DND-41 (cell line): ENCODE measurements at regions not wholly inside any gene's neighbourhood (a gene's known extent, or its start where the extent isn't known, plus 50 kb on each side); places are given as distances from the start of the nearest gene placed in this dataset.

Source experiments
- ATAC-seq: fragments of 200-7000 bp; cut with Tn5 transposase; 3 replicates; pipeline ENCODE4 v1.9.1; 2021; ENCODE audit warnings: low read depth; ENCODE audit not compliant: insufficient read depth
- DNase-seq: peaks from one replicate; pipeline ENCODE4 v3.0.0-alpha.2; 2020
- H2AFZ ChIP-seq: 2 replicates; pipeline ENCODE4 v1.6.0; 2012; ENCODE audit warnings: low read depth, low read length
- H3K27ac ChIP-seq: 2 replicates; pipeline ENCODE4 v1.5.1; 2012; ENCODE audit warnings: low read length, inconsistent platforms
- H3K27me3 ChIP-seq: fragments of 200-600 bp; sonication (generic); 2 replicates; pipeline ENCODE4 v1.6.0; 2012; ENCODE audit warnings: low read length, mild to moderate bottlenecking, inconsistent platforms; ENCODE audit not compliant: insufficient read depth, poor library complexity
- H3K36me3 ChIP-seq: 2 replicates; pipeline ENCODE4 v1.5.1; 2012; ENCODE audit warnings: low read length, inconsistent platforms; ENCODE audit not compliant: insufficient read depth
- H3K4me1 ChIP-seq: 2 replicates; pipeline ENCODE4 v1.5.1; 2012; ENCODE audit warnings: mild to moderate bottlenecking, low read length; ENCODE audit not compliant: insufficient read depth
- H3K4me2 ChIP-seq: 2 replicates; pipeline ENCODE4 v1.6.0; 2012; ENCODE audit warnings: mild to moderate bottlenecking, moderate library complexity, low read length, inconsistent platforms; ENCODE audit not compliant: insufficient read depth
- H3K4me3 ChIP-seq, 2 experiments: fragments of 200-600 bp in 1 of 2; shearing (Covaris generic) in 1 of 2; 2 replicates each; pipeline ENCODE4 v1.5.1; 2012 to 2016; ENCODE audit warnings: inconsistent platforms in 2 of 2, low read length in 2 of 2, mild to moderate bottlenecking in 2 of 2, low read depth in 1 of 2, moderate library complexity in 1 of 2
- H3K79me2 ChIP-seq: 2 replicates; pipeline ENCODE4 v1.6.0; 2012; ENCODE audit warnings: low read length, inconsistent platforms; ENCODE audit not compliant: insufficient read depth
- H3K9ac ChIP-seq: 2 replicates; pipeline ENCODE4 v1.6.0; 2012; ENCODE audit warnings: low read depth, mild to moderate bottlenecking, inconsistent platforms, low read length, moderate library complexity
- H3K9me3 ChIP-seq: 2 replicates; pipeline ENCODE4 v1.5.1; 2012; ENCODE audit warnings: low read length, moderate library complexity, mild to moderate bottlenecking, inconsistent platforms; ENCODE audit not compliant: insufficient read depth, severe bottlenecking
- H4K20me1 ChIP-seq: 2 replicates; pipeline ENCODE4 v1.6.0; 2012; ENCODE audit warnings: low read length; ENCODE audit not compliant: insufficient read depth
- CTCF ChIP-seq: IDR thresholded peaks from 2 replicates; pipeline ENCODE4 v1.5.1; 2012; ENCODE audit warnings: borderline replicate concordance, low read length, moderate library complexity, mild to moderate bottlenecking; ENCODE audit not compliant: poor library complexity, severe bottlenecking; ENCODE audit errors: extremely low read depth
- EZH2 ChIP-seq: IDR thresholded peaks from 3 replicates; pipeline ENCODE4 v1.6.1; 2012; ENCODE audit warnings: borderline replicate concordance, low read depth, mild to moderate bottlenecking, moderate library complexity, low read length, inconsistent platforms; ENCODE audit not compliant: severe bottlenecking

DNA sequence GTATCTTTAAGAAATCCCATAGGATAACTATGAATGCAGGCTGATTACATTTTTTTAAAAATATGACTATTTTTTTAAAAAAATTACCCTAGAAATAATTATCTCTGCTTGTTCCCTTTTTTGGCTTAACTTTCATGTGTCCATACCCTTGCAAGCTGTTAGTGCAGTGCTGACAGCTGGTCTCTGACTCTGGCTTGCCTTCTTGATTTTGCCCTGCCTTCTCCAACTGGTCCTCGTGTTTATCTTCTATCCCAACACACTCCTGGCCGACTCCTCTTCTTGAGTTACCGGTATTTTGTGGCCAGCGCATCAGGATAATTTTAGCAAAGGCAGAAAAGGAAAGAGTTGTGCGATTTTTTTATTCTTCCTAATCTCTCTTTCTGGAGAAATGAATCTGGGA, 111.7 kb upstream of the STARD3NL start:
- H3K4me2 ChIP-seq: no peak overlapping the region
- H3K27me3 ChIP-seq: peaks cover 11% of the 10 kb centered on the region
- H3K4me3 ChIP-seq: no peak overlapping the region
- DNase-seq: no peak
- H3K79me2 ChIP-seq: no peaks in the 10 kb centered on the region
- H3K4me1 ChIP-seq: no peaks in the 10 kb centered on the region
- no peaks in the 10 kb centered on the region for H3K9me3 ChIP-seq
- TF ChIP-seq EZH2 (no peak), CTCF (no peak)
- H3K36me3 ChIP-seq: no peaks in the 10 kb centered on the region
- H2AFZ ChIP-seq: no peak overlapping the region
- H3K27ac ChIP-seq: no peak overlapping the region
- no peaks in the 10 kb centered on the region for H4K20me1 ChIP-seq
- no peak overlapping the region for H3K9ac ChIP-seq
- ATAC-seq: no peak

DNA sequence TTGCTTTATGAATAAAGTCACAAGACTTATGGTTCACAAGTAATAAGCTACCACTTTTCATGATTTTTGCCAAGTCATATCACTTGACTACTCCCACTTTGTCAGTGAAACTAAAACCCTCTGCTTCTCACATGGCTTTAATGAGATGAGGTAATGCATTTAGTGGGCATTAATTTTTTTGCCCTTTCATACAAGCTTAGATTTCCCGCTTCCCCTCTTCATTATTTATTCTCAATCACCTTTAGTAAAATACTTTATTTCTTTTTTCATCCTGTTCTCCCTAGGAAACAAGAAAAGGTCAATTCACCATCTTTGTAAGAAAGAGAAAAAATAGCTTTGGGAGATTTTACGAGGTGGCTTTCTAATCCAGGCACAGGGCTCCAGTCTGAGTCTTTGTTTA, 109.6 kb upstream of the STARD3NL start:
- ATAC-seq (no peak), DNase-seq (no peak)
- H3K9me3 ChIP-seq: no peaks in the 10 kb centered on the region
- no peaks in the 10 kb centered on the region for H3K79me2 ChIP-seq
- H2AFZ ChIP-seq: no peak overlapping the region
- no peak for TF ChIP-seq CTCF
- TF ChIP-seq EZH2: no peak
- no peaks in the 10 kb centered on the region for H3K36me3 ChIP-seq
- H3K27me3 ChIP-seq: peaks cover 11% of the 10 kb centered on the region
- H3K27ac ChIP-seq: no peak overlapping the region
- H3K4me2 ChIP-seq: no peak overlapping the region
- H3K4me1 ChIP-seq: no peaks in the 10 kb centered on the region
- H3K4me3 ChIP-seq: no peak overlapping the region
- H3K9ac ChIP-seq: no peak overlapping the region
- no peaks in the 10 kb centered on the region for H4K20me1 ChIP-seq

DNA sequence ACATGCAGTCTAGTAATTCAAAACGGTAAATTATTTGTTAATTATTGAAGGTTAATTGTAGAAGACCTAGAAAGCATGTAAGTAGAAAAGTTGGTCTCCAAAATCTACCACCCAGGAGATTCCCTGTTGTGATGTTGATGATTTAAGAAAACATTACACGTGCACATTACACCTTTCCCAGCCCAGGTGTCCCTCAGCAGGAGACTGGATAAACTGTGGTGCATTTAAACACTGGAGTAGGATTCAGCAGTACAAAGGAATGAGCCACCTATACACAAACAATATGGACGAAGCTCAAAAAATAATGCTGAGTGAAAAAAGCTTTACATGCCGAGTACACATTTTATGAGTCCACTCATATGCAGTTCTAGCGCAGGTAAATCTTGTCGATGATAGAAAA, 109.0 kb upstream of the STARD3NL start:
- DNase-seq (no peak), ATAC-seq (no peak)
- no peak for TF ChIP-seq CTCF
- TF ChIP-seq EZH2: no peak
- Histone ChIP-seq H3K36me3 (no peaks in the 10 kb centered on the region), H2AFZ (no peak overlapping the region), H3K79me2 (no peaks in the 10 kb centered on the region), H4K20me1 (no peaks in the 10 kb centered on the region), H3K9ac (no peak overlapping the region), H3K4me2 (no peak overlapping the region), H3K4me1 (no peaks in the 10 kb centered on the region), H3K9me3 (no peaks in the 10 kb centered on the region), H3K27me3 (peaks cover 11% of the 10 kb centered on the region), H3K4me3 (no peak overlapping the region), H3K27ac (no peak overlapping the region)

- no peak for DNase-seq
Measured at GRCh38 chr7:38070718-38071117, 107.3 kb upstream of the STARD3NL start.

More at GRCh38 chr7:38070718-38071117, 107.3 kb upstream of the STARD3NL start:
- Histone ChIP-seq H2AFZ (no peak overlapping the region), H3K27ac (no peak overlapping the region), H4K20me1 (no peaks in the 10 kb centered on the region), H3K9ac (no peak overlapping the region), H3K9me3 (no peaks in the 10 kb centered on the region), H3K4me2 (no peak overlapping the region), H3K4me1 (no peaks in the 10 kb centered on the region), H3K36me3 (no peaks in the 10 kb centered on the region), H3K4me3 (no peak overlapping the region), H3K27me3 (peaks cover 11% of the 10 kb centered on the region), H3K79me2 (no peaks in the 10 kb centered on the region)
- ATAC-seq: peak; percentile 45; the same call in 1 of the 3 replicates
- TF ChIP-seq CTCF (peak; percentile 46), EZH2 (no peak)
